ENCODE measurements at regions not wholly inside any gene's neighbourhood (a gene's known extent, or its start where the extent isn't known, plus 50 kb on each side); places are given as distances from the start of the nearest gene placed in this dataset.
"Not testable (repeated sequence)": the region's sequence is repeated elsewhere in the genome, so short reads cannot be mapped to it uniquely, and the experiment has no call there.

DNA sequence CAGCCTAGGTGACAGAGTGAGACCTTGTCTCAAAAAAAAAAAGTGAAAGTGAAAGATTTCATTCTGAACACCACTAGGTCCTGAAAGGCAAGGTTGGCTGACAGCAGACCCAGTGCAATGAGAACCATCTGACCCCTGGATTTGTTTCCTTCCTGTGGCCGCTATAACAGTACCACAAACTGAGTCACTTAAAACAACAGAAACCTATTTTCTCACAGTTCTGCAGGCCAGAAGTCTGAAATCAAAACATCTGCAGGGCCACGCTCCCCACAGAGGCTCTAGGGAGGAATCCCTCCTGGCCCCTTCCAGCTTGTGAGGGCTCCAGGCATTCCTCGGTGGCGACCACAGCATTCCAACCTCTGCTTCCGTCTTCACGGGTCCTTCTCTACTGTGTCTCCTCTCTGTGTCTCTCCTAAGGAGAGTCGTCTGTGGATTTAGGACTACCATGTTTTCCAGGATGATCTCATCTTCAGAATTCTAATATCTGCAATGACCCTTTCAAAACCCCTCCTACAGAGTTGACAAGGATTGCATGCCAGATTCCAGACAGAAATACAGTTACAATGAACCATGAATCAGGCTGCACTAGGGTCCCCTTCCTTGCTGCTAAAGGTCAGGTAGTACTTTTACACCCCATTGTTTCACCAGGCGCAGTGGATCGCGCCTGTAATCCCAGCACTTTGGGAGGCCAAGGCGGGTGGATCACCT is 78.0 kb upstream of the ADGRL1 start:
- DNase-seq (ENCODE audit: low spot score); H3K4me3 Mint-ChIP-seq; H3K27me3 Mint-ChIP-seq (ENCODE audit: low read depth); H3K9me3 Mint-ChIP-seq; H3K36me3 Mint-ChIP-seq: not testable (repeated sequence)
- CTCF ChIA-PET, result interaction anchor here (0.8 kb wide), 1 partner anchor 35 kb away, joined by 3 read pairs; no protein-coding TSS in a partner anchor
- peaks cover 13% of the 10 kb centered on the region for H3K4me1 Mint-ChIP-seq
- peak; percentile 69 for ATAC-seq
- POLR2A ChIA-PET, result interaction anchor here (0.7 kb wide), 1 partner anchor 122 kb away, joined by 5 read pairs; no protein-coding TSS in a partner anchor
- H3K27ac Mint-ChIP-seq, result peak overlapping the region; percentile 67

DNA sequence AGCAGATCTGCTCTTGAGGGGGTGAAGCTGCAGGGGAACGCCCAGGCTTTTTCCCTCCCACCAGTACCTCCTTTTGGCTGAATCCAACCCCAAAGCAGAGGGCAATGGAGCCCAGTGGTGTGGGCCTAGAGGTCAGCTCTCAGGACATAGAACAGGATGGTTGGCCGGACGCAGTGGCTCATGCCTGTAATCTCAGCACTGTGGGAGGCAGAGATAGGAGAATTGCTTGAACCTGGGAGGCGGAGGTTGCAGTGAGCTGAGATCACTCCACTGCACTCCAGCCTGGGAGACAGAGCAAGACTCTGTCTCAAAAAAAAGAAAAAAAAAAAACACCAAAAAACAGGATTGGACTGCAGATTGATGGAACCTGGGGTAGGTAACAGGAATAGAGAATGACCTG is 73.3 kb upstream of the ADGRL1 start:
- peaks cover 22% of the 10 kb centered on the region for H3K9me3 Mint-ChIP-seq

DNA sequence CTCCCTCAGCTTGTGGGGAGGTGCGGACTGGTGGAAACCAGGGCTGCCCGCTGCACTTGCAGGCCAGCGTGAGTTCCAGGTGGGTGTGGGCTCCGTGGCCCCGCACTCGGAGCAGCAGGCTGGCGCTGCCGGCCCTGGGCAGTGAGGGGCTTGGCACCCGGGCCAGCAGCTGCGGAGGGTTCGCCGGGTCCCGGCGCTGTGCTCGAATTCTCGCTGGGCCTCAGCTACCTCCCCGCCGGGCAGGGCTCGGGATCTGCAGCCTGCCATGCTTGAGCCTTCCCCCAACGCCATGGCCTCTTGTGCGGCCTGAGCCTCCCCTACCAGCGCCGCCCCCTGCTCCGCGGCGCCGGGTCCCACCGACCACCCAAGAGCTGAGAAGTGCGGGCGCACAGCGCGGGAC is 71.6 kb upstream of the ADGRL1 start:
- Mint-ChIP-seq H3K9me3 (peaks cover 30% of the 10 kb centered on the region), H3K4me3 (no peak overlapping the region), H3K27ac (no peak overlapping the region), H3K27me3 (ENCODE audit: low read depth) (peaks cover 15% of the 10 kb centered on the region), H3K4me1 (peaks cover 3% of the 10 kb centered on the region; the same call in 1 of the 2 replicates), H3K36me3 (peaks cover 30% of the 10 kb centered on the region)
- ATAC-seq, result no peak
- DNase-seq (ENCODE audit: low spot score), result no peak
- TF ChIP-seq, protein P1, sequence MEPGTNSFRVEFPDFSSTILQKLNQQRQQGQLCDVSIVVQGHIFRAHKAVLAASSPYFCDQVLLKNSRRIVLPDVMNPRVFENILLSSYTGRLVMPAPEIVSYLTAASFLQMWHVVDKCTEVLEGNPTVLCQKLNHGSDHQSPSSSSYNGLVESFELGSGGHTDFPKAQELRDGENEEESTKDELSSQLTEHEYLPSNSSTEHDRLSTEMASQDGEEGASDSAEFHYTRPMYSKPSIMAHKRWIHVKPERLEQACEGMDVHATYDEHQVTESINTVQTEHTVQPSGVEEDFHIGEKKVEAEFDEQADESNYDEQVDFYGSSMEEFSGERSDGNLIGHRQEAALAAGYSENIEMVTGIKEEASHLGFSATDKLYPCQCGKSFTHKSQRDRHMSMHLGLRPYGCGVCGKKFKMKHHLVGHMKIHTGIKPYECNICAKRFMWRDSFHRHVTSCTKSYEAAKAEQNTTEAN (CRISPR knock-in tag; IDR thresholded peaks at IDR 0.05), result no peak
- TF ChIP-seq EMX1 (CRISPR knock-in tag; IDR thresholded peaks at IDR 0.05), result no peak
- ChIA-PET CTCF (interaction anchor here (0.6 to 2.1 kb wide), 8 partner anchors 11 to 230 kb away, joined by 3 to 7 read pairs (median 4); no protein-coding TSS in a partner anchor), POLR2A (no interaction called here)

More for the DNA sequence above, 73.3 kb upstream of the ADGRL1 start:
- DNase-seq (ENCODE audit: low spot score); H3K27ac Mint-ChIP-seq; ATAC-seq; H3K4me3 Mint-ChIP-seq; H3K4me1 Mint-ChIP-seq; POLR2A ChIA-PET; CTCF ChIA-PET; H3K27me3 Mint-ChIP-seq (ENCODE audit: low read depth): not testable (repeated sequence)
- H3K36me3 Mint-ChIP-seq, result peaks cover 23% of the 10 kb centered on the region

DNA sequence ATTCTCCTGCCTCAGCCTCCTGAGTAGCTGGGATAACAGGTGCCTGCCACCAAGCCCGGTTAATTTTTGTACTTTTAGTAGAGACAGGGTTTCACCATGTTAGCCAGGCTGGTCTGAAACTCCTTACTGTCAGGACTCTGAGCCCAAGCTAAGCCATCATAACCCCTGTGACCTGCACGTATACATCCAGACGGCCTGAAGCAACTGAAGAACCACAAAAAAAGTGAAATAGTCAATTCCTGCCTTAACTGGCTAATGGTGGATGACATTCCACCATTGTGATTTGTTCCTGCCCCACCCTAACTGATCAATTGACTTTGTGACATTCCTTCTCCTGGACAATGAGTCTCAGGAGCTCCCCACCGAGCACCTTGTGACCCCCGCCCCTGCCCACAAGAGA is 69.9 kb upstream of the ADGRL1 start:
- ATAC-seq; POLR2A ChIA-PET; DNase-seq (ENCODE audit: low spot score); CTCF ChIA-PET; H3K4me3 Mint-ChIP-seq; H3K27ac Mint-ChIP-seq: not testable (repeated sequence)
- peaks cover 19% of the 10 kb centered on the region for H3K27me3 Mint-ChIP-seq (ENCODE audit: low read depth)
- peaks cover 31% of the 10 kb centered on the region for H3K9me3 Mint-ChIP-seq
- peaks cover 30% of the 10 kb centered on the region for H3K36me3 Mint-ChIP-seq
- H3K4me1 Mint-ChIP-seq, result peaks cover 10% of the 10 kb centered on the region

DNA sequence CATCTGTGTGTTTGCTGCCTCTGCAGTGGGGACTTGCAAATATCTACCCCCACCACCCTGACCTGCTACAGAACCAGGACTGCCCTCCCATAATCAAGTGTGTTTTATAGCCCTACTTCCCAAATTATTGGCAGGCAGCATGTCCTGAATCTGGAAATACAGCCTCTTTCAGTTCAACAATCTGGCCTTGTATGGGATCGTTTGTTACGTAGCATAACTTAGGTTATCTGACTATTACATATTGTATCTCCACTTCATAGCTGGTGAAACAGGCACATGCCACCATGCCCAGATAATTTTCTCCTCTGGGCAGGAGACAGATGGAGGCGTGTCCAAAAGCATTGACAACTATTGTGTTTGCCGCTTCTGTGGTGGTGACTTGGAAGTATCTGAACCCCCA is 66.7 kb upstream of the ADGRL1 start:
- POLR2A ChIA-PET, result no interaction called here
- peaks cover 14% of the 10 kb centered on the region for H3K27me3 Mint-ChIP-seq (ENCODE audit: low read depth)
- no peak overlapping the region for H3K27ac Mint-ChIP-seq
- ATAC-seq (no peak), DNase-seq (ENCODE audit: low spot score) (no peak)
- H3K4me3 Mint-ChIP-seq, result no peak overlapping the region
- peaks cover 25% of the 10 kb centered on the region for H3K9me3 Mint-ChIP-seq
- H3K4me1 Mint-ChIP-seq, result peaks cover 27% of the 10 kb centered on the region
- H3K36me3 Mint-ChIP-seq, result peaks cover 21% of the 10 kb centered on the region
- CTCF ChIA-PET, result interaction anchor here (0.6 to 1.0 kb wide), 2 partner anchors 56 to 62 kb away, joined by 3 to 8 read pairs; no protein-coding TSS in a partner anchor
- TF ChIP-seq, protein P2, sequence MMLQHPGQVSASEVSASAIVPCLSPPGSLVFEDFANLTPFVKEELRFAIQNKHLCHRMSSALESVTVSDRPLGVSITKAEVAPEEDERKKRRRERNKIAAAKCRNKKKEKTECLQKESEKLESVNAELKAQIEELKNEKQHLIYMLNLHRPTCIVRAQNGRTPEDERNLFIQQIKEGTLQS (CRISPR knock-in tag; conservative IDR thresholded peaks at IDR 0.05), result no peak
- TF ChIP-seq CBFB (CRISPR knock-in tag; IDR thresholded peaks at IDR 0.05; ENCODE audit: low read depth) (no peak), IRF2 (CRISPR knock-in tag; IDR thresholded peaks at IDR 0.05; ENCODE audit: borderline replicate concordance, low read depth) (no peak), ATF1 (CRISPR knock-in tag; IDR thresholded peaks at IDR 0.05) (no peak), SMAD4 (CRISPR knock-in tag; IDR thresholded peaks at IDR 0.05) (no peak), EMX1 (CRISPR knock-in tag; IDR thresholded peaks at IDR 0.05) (no peak), FOXK1 (CRISPR knock-in tag; IDR thresholded peaks at IDR 0.05) (no peak), NR3C1 (CRISPR knock-in tag; conservative IDR thresholded peaks at IDR 0.05; ENCODE audit: low read depth) (no peak), ZNF219 (CRISPR knock-in tag; IDR thresholded peaks at IDR 0.05; ENCODE audit: borderline replicate concordance) (no peak), RELA (CRISPR knock-in tag; IDR thresholded peaks at IDR 0.05; ENCODE audit: borderline replicate concordance) (no peak), NR1H2 (CRISPR knock-in tag; IDR thresholded peaks at IDR 0.05) (no peak), MXD4 (CRISPR knock-in tag; IDR thresholded peaks at IDR 0.05; ENCODE audit: borderline replicate concordance) (no peak), JUN (CRISPR knock-in tag; IDR thresholded peaks at IDR 0.05) (no peak)
- TF ChIP-seq, protein P3, sequence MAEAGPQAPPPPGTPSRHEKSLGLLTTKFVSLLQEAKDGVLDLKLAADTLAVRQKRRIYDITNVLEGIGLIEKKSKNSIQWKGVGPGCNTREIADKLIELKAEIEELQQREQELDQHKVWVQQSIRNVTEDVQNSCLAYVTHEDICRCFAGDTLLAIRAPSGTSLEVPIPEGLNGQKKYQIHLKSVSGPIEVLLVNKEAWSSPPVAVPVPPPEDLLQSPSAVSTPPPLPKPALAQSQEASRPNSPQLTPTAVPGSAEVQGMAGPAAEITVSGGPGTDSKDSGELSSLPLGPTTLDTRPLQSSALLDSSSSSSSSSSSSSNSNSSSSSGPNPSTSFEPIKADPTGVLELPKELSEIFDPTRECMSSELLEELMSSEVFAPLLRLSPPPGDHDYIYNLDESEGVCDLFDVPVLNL (CRISPR knock-in tag; IDR thresholded peaks at IDR 0.05; ENCODE audit: borderline replicate concordance, low read depth), result no peak
- TF ChIP-seq, protein P4, sequence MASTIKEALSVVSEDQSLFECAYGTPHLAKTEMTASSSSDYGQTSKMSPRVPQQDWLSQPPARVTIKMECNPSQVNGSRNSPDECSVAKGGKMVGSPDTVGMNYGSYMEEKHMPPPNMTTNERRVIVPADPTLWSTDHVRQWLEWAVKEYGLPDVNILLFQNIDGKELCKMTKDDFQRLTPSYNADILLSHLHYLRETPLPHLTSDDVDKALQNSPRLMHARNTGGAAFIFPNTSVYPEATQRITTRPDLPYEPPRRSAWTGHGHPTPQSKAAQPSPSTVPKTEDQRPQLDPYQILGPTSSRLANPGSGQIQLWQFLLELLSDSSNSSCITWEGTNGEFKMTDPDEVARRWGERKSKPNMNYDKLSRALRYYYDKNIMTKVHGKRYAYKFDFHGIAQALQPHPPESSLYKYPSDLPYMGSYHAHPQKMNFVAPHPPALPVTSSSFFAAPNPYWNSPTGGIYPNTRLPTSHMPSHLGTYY (CRISPR knock-in tag; IDR thresholded peaks at IDR 0.05), result no peak

All from WTC11 (cell line).